Activated CD4-positive, alpha-beta T cell treated with anti-CD3 and anti-CD28 coated beads, Interleukin-2, Interleukin-6, amounts not matched to agents 100 ng/mL and 50 ng/mL, durations not matched to agents 16 hours and 8 hours (primary cell): ENCODE measurements at regions not wholly inside any gene's neighbourhood (a gene's known extent, or its start where the extent isn't known, plus 50 kb on each side); places are given as distances from the start of the nearest gene placed in this dataset.

Experiments used
- DNase-seq: peaks from one replicate; pipeline ENCODE4 v3.0.0-alpha.2; 2020

DNA sequence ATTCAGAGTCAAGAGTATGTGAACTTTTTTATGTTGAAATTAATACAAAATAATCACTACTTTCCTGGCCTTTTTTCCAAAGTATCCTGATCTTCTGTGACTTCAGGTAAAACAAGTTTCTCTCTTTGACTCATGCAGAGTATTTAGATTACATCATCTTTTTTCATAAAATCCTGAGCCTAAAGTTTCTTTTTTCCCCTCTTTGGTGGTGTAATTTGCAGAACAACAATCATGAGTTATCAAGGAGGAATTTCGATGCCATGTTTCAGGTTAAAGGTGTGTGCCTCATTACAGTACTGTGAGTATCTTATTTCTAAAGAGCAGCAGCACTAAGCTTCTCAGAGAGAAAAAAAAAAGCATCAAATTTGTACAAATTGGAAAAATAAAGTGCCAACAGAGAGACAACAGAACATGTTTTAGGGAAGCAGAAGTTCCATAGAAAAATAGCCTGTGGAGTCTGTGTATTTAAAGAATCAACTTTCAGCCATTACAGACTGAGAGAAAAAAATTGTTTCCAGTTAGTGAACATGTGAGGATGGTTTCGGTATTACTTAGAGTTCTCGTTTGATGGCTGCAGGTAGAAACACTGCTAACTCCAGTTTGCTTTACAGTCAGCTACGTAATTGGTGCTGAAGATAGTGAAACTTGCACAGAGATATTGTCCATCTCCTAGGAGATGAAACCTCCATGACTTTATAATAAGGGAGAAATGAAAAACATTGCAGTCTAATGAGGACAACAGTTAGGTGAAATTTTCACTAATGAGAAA is 78.1 kb upstream of the PCDH9 start:
- DNase-seq: no peak

DNA sequence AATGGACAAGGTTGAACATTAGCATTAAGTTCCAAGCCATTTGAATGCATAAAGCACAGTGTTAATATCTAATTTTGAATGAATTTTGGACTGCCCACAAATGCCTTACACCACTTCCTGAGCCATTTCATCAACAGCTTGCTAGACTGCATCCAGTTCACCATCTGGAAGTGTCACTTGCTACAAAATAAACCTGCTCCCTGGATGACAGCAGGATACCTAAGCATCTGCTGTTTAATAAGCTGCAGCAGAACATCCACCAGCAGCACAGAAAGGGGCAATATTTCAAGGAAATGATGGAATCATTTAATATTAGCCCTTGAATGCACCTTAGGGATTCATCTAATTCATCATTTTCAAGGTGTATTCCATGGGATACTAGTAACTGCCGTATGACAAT is 76.6 kb upstream of the PCDH9 start:
- no peak for DNase-seq

DNA sequence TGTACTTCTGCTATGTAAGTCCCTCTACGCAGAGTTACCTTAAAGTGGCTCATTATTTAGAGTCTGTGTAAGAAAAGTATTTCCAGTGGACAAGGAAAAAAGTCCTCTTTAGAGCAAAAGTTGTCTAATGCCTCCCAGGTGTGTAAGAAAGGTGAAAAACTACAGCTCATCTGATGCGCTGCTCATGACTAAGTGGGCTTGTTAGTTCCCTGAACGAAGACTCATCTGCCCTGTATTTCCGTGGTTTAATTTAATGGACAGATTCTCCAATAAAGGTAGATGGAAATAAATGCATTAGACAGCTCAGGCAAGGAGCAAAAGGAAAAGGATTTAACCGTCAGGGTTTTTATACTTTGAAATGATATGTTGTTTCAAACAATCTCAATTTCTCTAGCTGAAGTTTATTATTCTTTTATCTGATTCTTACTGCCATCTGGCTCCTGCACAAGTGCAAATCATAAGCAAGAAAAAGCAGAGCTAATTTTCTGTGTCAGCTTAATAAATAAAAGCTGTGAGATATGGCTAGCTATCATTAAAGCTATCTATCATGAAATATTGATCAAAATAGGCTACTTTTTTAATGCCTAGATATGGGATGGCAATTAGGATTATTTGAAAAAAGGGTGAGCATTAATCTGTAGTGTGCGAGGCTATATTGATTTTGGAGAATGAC is 73.7 kb upstream of the PCDH9 start:
- no peak for DNase-seq

DNA sequence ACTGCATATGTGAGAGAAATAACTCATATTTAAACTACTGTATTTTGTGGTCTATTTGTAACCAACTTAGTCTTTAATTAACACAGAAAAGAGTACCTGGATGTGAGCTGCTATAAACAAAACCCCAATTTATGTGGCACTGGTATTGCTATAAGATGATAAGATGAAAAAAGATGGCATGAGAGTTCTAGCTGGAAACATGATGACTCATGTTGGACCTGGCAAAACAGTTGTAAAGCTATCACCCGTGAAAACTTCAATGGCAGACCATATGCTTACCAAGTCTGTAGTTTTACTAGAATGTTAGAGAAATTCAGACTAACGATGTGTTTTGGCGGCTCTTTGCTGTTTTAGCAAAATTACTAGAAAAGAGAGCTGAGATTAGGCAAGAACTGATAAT is 69.6 kb upstream of the PCDH9 start:
- no peak for DNase-seq

DNA sequence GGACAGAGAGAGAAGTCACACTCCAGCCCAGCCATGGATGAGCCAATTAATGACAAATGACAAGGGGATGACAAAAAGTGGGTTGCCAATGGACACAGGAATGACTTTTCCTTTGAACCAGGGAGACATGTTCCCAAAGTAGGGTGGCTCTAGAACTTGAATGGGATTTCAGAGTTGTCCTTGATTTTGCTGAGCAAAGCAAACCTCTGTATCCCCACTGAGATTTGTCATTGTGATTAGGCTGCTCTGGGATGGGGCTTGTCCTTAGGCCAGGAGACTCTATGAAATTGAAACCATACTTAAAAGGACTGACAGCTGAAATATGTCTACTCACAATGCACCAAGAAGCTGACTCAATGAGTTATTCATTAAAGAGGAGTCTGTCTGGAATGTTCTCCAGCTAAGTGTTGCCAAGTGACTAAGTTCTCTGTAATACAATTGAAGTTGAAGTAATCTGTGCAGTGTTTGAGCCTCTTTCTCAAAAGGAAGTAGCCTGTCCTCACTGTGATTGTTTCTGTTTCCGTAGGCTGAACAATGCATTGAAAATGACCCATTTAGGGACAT is 69.0 kb upstream of the PCDH9 start:
- DNase-seq: no peak

DNA sequence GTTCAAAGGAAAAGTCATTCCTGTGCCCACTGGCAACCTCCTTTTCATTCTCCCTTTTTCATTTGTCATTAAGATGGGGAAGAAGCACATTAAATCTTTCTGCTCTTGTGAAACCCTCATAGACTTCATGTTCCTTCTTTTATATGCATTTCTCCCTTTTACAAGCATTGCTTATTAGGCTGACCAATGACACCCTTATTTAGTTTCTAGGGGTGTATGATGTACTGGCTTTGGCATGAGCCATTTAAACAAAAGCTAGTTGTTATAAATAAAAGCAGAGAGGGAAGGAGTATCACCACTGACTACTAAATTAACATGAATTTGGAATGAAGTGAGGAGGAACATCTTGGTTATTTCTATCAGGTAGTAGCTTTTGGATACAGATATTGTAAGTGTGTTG is 68.2 kb upstream of the PCDH9 start:
- DNase-seq: no peak

DNA sequence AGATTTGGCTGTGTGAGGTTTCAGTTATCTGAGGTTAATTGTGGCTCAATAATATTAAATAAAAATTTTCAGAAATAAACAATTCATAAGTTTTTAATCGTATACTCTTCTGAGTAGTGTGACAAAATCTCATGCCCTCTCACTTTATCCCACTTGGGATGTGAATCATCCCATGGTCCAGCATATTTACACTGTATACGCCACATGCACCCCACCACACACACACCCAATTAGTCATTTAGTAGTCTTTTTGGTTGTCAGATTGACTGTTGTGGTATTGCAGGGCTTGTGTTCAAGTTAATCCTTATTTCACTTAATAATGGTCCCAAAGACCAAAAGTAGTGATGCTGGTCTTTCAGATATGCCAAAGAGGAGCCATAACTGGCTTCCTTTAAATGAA is 66.4 kb upstream of the PCDH9 start:
- DNase-seq: no peak

DNA sequence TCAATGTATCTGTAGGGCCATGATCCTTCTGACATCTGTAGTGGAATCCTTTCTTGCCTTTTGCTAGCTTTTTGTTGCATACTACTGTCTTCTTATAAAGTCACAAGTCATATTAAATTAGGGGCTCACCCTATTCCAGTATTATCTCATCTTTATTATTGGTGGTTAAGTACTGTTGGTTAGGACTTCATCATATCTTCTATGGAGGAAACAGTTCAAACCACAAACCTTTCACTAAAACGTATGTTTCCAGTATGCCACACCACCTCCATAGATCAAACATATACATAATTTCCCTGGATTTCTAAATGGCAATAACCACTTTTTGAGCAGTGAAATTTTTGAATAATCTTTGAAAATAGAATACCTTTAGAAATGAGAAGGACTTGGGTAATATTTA is 62.8 kb upstream of the PCDH9 start:
- DNase-seq: no peak

DNA sequence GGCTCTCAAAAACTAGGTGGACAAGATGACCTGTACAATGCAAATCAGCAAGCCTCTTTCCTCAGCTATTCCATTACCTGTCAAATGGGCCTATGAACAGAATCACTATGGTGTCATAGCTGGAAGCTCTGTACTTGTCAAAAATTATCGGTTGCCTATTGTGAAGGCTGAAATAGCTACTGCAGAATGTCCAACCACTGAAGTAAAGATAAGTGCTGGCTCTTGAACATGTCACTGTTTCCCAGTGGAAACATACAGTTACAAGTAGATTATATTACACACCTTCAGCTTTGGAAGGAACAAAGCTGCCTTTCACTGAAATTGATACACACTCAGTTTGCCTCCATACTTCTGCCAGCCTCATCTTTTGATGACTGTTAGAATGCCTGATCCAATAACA is 55.5 kb upstream of the PCDH9 start:
- DNase-seq: no peak

DNA sequence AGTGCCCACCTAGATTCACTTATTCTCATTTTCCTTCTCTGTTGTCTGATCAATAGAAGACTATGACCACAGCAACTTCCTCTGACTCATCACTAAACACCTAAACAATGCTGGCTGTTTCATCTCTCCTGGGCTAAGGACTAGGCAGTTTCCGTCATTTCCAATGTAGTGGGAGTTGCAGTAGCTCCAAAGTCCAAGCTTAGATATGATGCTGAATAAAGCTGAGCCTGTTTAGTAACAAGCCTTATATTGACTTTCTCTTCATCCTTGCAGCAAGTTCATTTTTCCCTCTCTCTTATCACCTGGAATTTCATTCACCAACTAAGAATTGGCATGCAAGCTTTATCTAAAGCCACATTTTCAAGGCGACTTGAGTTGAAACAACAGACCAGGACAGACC is 53.5 kb upstream of the PCDH9 start:
- no peak for DNase-seq

DNA sequence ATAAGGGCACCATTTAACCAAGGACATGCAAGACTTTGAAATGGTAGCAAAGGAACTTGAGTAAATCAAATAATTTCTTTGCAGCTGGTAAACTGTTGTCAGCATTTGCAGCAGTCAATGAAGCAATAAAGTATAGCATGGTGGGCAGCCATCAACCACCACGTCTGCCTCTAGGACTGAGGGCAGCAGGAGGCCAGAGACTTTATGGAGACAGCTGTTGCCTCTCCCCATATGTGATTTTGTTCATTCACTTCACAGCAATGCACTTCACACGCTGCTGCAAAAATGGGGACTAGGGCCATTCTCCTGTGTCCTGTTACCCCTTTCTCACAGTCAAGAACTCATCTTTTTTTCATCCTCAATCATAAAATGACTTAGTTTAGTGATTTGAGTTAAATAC is 51.3 kb upstream of the PCDH9 start:
- no peak for DNase-seq
